HUES64 (cell line): ENCODE measurements at regions not wholly inside any gene's neighbourhood (a gene's known extent, or its start where the extent isn't known, plus 50 kb on each side); places are given as distances from the start of the nearest gene placed in this dataset.
A peak's percentile ranks its signal among the peaks of the same experiment; 100 is the strongest.
"Not testable (repeated sequence)": the region's sequence is repeated elsewhere in the genome, so short reads cannot be mapped to it uniquely, and the experiment has no call there.

Source experiments
- H3K27ac ChIP-seq: 2 replicates; pipeline ENCODE4 v1.7.0; 2013; ENCODE audit warnings: low read depth, low read length, inconsistent platforms
- H3K27me3 ChIP-seq: 2 replicates; pipeline ENCODE4 v1.6.1; 2013; ENCODE audit warnings: mild to moderate bottlenecking, low read length; ENCODE audit not compliant: insufficient read depth
- H3K36me3 ChIP-seq: 2 replicates; pipeline ENCODE4 v1.6.1; 2013; ENCODE audit warnings: mild to moderate bottlenecking, low read length; ENCODE audit not compliant: insufficient read depth
- H3K4me1 ChIP-seq: 2 replicates; pipeline ENCODE4 v1.6.1; 2013; ENCODE audit warnings: mild to moderate bottlenecking, low read length, moderate library complexity; ENCODE audit not compliant: insufficient read depth
- H3K4me3 ChIP-seq: 2 replicates; pipeline ENCODE4 v1.5.1; 2013; ENCODE audit warnings: mild to moderate bottlenecking, low read length, moderate library complexity
- H3K9ac ChIP-seq: 2 replicates; pipeline ENCODE4 v1.6.1; 2013; ENCODE audit warnings: mild to moderate bottlenecking, low read depth, low read length
- H3K9me3 ChIP-seq: 2 replicates; pipeline ENCODE4 v1.6.1; 2013; ENCODE audit warnings: low read depth, low read length; ENCODE audit not compliant: insufficient read depth
- WGBS: fragments of 150-250, 120-280 bp; methylation state at CpG from one replicate; pipeline ENCODE4 v1.1.7; 2013; ENCODE audit warnings: missing lambda C conversion rate; 5-methylcytosine and 5-hydroxymethylcytosine counted together

GRCh38 chr7:65754070-65754469 lies 118.8 kb upstream of the VKORC1L1 start:
- H3K36me3 ChIP-seq, result peaks cover 56% of the 10 kb centered on the region
- WGBS, result over 99% methylated on average over 5 of the region's 5 CpGs
- not testable (repeated sequence) for H3K27me3 ChIP-seq, H3K4me1 ChIP-seq, H3K9ac ChIP-seq, H3K4me3 ChIP-seq, H3K9me3 ChIP-seq, H3K27ac ChIP-seq

- H3K27ac ChIP-seq, H3K4me3 ChIP-seq, H3K4me1 ChIP-seq, H3K27me3 ChIP-seq, H3K9me3 ChIP-seq, H3K9ac ChIP-seq: not testable (repeated sequence)
- peaks cover 64% of the 10 kb centered on the region for H3K36me3 ChIP-seq
- WGBS, result 100% methylated on average over 1 of the region's 1 CpG
These were observed 113.9 kb upstream of the VKORC1L1 start for GRCh38 chr7:65758991-65759390.

GRCh38 chr7:65762712-65763111 lies 110.2 kb upstream of the VKORC1L1 start:
- H3K27ac ChIP-seq, H3K4me3 ChIP-seq, H3K9ac ChIP-seq, H3K9me3 ChIP-seq, H3K27me3 ChIP-seq, H3K4me1 ChIP-seq: not testable (repeated sequence)
- H3K36me3 ChIP-seq, result peaks cover 36% of the 10 kb centered on the region
- 94% methylated on average over 2 of the region's 3 CpGs for WGBS

GRCh38 chr7:65763114-65763513 lies 109.8 kb upstream of the VKORC1L1 start:
- H3K27me3 ChIP-seq, H3K9me3 ChIP-seq, H3K4me3 ChIP-seq, H3K9ac ChIP-seq, H3K4me1 ChIP-seq, H3K27ac ChIP-seq: not testable (repeated sequence)
- 91% methylated on average over 4 of the region's 5 CpGs for WGBS
- H3K36me3 ChIP-seq, result peaks cover 32% of the 10 kb centered on the region

GRCh38 chr7:65770473-65771225 lies 102.2 kb upstream of the VKORC1L1 start:
- not testable (repeated sequence) for H3K4me1 ChIP-seq, H3K36me3 ChIP-seq, H3K9me3 ChIP-seq, H3K27me3 ChIP-seq
- H3K4me3 ChIP-seq, result peak overlapping the region; percentile 74
- H3K27ac ChIP-seq, result peak overlapping the region; percentile 42; the same call in 1 of the 2 replicates
- H3K9ac ChIP-seq, result peak overlapping the region; percentile 74
- 10% methylated on average over 41 of the region's 44 CpGs for WGBS

GRCh38 chr7:65771226-65771569 lies 101.7 kb upstream of the VKORC1L1 start:
- WGBS, result 95% methylated on average over 16 of the region's 17 CpGs
- H3K9me3 ChIP-seq, H3K4me1 ChIP-seq, H3K27ac ChIP-seq, H3K9ac ChIP-seq, H3K27me3 ChIP-seq, H3K36me3 ChIP-seq: not testable (repeated sequence)
- peak overlapping the region; percentile 74 for H3K4me3 ChIP-seq

- H3K9me3 ChIP-seq, H3K27me3 ChIP-seq, H3K9ac ChIP-seq, H3K36me3 ChIP-seq, H3K27ac ChIP-seq, H3K4me3 ChIP-seq, H3K4me1 ChIP-seq: not testable (repeated sequence)
- 90% methylated on average over 1 of the region's 6 CpGs for WGBS
These were observed 96.2 kb upstream of the VKORC1L1 start for GRCh38 chr7:65776677-65777076.

- not testable (repeated sequence) for H3K4me3 ChIP-seq, H3K4me1 ChIP-seq, H3K36me3 ChIP-seq, H3K9ac ChIP-seq, H3K27ac ChIP-seq, H3K27me3 ChIP-seq, H3K9me3 ChIP-seq
- WGBS, result 97% methylated on average over 3 of the region's 5 CpGs
These were observed 82.9 kb upstream of the VKORC1L1 start for GRCh38 chr7:65789943-65790342.

GRCh38 chr7:65791788-65792187 lies 81.1 kb upstream of the VKORC1L1 start:
- WGBS, result 100% methylated on average over 1 of the region's 1 CpG
- H3K4me3 ChIP-seq, H3K9me3 ChIP-seq, H3K27me3 ChIP-seq, H3K9ac ChIP-seq, H3K36me3 ChIP-seq, H3K27ac ChIP-seq, H3K4me1 ChIP-seq: not testable (repeated sequence)

- H3K9me3 ChIP-seq, H3K4me1 ChIP-seq, H3K27me3 ChIP-seq, H3K27ac ChIP-seq, H3K4me3 ChIP-seq, H3K36me3 ChIP-seq, H3K9ac ChIP-seq: not testable (repeated sequence)
- 90% methylated on average over 4 of the region's 4 CpGs for WGBS
These were observed 80.1 kb upstream of the VKORC1L1 start for GRCh38 chr7:65792726-65793125.

- not testable (repeated sequence) for H3K4me3 ChIP-seq, H3K4me1 ChIP-seq, H3K36me3 ChIP-seq, H3K9me3 ChIP-seq, H3K27me3 ChIP-seq, H3K27ac ChIP-seq, H3K9ac ChIP-seq
- 43% methylated on average over 1 of the region's 3 CpGs for WGBS
These were observed 78.0 kb upstream of the VKORC1L1 start for GRCh38 chr7:65794671-65795391.

- 91% methylated on average over 4 of the region's 4 CpGs for WGBS
- H3K9ac ChIP-seq, H3K27ac ChIP-seq, H3K4me1 ChIP-seq, H3K36me3 ChIP-seq, H3K27me3 ChIP-seq, H3K9me3 ChIP-seq, H3K4me3 ChIP-seq: not testable (repeated sequence)
These were observed 77.5 kb upstream of the VKORC1L1 start for GRCh38 chr7:65795392-65795716.
